GM20431 (cell line): ENCODE measurements at regions not wholly inside any gene's neighbourhood (a gene's known extent, or its start where the extent isn't known, plus 50 kb on each side); places are given as distances from the start of the nearest gene placed in this dataset.

Source experiments
- in situ Hi-C: fragments of 300-500 bp; cut with MseI, MboI; formaldehyde crosslinking; loops from one replicate; pipeline ENCODE4 v1.15.0; 2020; ENCODE audit warnings: low sequenced_read_pairs; ENCODE audit not compliant: unreplicated experiment

DNA sequence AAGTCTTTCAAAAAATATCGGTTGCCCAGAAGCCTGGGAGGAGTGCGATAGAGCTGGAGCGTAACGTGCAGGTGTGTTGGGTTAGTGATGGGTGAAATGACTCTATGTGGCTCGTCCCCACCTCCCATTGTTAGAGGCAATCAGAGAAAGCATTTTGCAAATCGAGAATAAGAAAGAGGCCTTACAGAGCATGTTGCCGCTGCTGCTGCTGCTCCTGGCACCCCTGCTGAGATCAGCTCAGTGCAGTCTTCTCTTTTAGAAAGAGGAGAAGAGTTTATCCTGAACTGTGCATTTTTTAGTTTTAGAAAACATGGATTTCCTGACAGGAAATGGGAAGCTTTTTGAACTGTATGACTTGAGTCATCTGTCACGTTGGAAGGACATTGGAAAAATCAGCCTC, 774.5 kb upstream of the RBFOX1 start:
- in situ Hi-C loops, result no loop called here

DNA sequence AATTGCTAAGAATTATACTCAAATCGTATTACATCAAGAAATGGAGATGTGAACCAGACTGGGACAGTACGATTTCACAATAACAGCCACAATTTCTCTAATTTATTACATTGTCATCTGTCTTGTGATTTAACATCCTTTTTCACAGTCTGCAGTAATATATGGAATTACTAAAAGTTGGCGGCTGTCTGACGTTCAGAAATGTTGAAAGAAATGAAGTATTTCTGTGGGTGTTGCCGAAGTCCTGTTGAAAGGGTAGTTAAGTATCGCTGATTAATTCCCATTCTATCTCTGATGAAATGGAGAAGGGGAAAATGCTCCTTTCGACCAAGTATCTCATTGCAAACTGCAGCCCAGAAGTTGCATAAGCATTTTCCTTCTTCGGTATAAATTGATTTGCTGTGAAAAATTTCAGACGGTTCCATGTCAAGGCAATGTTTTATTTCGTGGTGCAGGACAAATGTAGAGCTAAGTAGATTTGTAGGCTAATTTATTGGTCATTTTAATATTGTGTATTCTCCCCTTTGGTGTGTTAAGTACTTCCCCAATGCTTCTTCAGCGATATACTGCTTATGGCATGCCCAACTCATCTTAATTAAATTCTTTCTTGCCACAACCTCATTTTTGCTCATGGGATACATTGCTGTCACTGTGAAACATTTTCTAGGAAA, 775.2 kb upstream of the RBFOX1 start:
- in situ Hi-C loops, result no loop called here

GRCh38 chr16:6549415-6549814, 783.2 kb upstream of the RBFOX1 start:
- in situ Hi-C loops, result no loop called here

DNA sequence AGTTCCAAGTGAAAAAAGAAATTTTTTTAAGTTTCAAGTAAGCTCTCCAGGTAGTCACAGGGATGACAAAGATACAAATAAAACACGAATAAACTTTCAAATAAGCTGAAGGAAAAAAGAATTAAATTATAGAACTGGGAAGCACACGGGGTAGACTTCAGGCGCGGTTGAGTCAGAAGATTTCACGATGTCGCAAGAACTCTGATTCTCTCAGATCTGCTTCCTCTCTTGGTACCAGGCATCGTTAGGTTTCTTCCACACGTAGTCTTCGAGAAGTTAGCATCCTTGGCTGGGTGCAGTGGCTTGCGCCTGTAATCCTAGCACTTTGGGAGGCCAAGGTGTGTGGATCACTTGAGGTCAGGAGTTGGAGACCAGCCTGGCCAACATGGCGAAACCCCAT, 784.1 kb upstream of the RBFOX1 start:
- in situ Hi-C loops, result no loop called here

GRCh38 chr16:6547131-6547530, 785.5 kb upstream of the RBFOX1 start:
- in situ Hi-C loops, result no loop called here

DNA sequence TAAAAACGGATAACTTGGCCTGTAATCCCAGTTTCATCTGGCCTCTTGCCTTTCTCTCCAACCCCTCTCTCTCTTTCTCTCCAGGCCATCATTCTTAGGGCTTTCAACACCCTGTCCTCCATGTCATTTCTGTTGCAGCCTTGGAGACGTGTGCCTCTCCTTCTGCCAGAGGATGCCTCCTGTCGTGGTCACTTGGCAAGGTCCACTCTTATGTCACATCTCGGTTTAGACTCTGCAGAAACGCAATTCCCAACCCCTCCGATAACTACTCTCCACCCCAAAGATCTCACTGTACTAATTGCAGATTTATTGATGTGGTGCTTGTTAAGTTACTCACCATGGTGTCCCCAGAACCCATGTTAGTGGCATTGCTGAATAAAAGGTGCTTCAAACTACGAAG, 787.3 kb upstream of the RBFOX1 start:
- in situ Hi-C loops, result no loop called here

DNA sequence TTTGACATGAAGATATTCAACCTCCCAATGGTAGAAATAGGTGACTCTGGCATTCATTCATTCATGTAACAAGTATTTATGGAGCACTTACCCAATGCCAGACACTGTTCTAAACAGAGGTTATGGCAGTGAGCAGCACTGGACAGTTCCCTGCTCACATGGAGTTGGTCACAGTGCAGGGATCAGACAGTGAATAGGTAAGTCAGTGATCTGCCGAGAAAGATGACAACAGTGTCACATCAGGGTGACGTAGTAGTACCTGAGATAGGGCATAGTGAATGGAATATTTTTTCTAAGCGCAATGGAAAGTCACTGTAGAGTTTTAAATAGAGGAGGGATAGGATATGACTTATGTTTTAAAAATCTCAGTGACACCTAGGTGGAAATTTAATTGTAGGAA, 791.4 kb upstream of the RBFOX1 start:
- in situ Hi-C loops, result no loop called here

- in situ Hi-C loops, result no loop called here
Observed at GRCh38 chr16:6536411-6536810, 796.2 kb upstream of the RBFOX1 start.

DNA sequence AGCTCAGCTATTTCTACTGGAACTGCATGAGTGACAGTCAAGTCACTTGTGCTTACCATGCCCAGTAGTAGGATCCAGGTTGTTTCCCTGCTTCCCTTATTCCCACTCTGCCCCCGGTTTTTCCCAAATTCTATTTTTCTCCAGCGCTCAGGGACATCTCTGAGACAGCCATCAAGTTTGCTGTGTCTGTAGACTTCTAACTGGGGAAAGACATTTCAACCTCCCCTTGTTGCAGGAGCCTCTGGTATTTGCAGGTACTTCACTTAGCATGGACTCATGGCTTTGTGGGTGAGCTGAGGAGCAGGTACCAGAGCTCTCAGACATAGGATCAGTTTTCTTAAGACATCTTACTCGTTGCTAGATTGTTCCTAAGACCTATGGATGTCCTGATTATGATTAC, 801.6 kb upstream of the RBFOX1 start:
- in situ Hi-C loops, result no loop called here

GRCh38 chr16:6528217-6528616, 804.4 kb upstream of the RBFOX1 start:
- in situ Hi-C loops, result no loop called here

GRCh38 chr16:6527646-6528045, 805.0 kb upstream of the RBFOX1 start:
- in situ Hi-C loops, result no loop called here

GRCh38 chr16:6524501-6524900, 808.1 kb upstream of the RBFOX1 start:
- in situ Hi-C loops, result no loop called here

- in situ Hi-C loops, result no loop called here
Observed at GRCh38 chr16:6517020-6517720, 815.5 kb upstream of the RBFOX1 start.

GRCh38 chr16:6512512-6512911, 820.1 kb upstream of the RBFOX1 start:
- in situ Hi-C loops, result no loop called here

- in situ Hi-C loops, result no loop called here
Observed at GRCh38 chr16:6510261-6510660, 822.4 kb upstream of the RBFOX1 start.

- in situ Hi-C loops, result no loop called here
Observed at GRCh38 chr16:6499413-6499812, 833.2 kb upstream of the RBFOX1 start.

GRCh38 chr16:6498858-6499257, 833.8 kb upstream of the RBFOX1 start:
- in situ Hi-C loops, result no loop called here

GRCh38 chr16:6496996-6497395, 835.6 kb upstream of the RBFOX1 start:
- in situ Hi-C loops, result no loop called here

- in situ Hi-C loops, result no loop called here
Observed at GRCh38 chr16:6495486-6496210, 837.0 kb upstream of the RBFOX1 start.

DNA sequence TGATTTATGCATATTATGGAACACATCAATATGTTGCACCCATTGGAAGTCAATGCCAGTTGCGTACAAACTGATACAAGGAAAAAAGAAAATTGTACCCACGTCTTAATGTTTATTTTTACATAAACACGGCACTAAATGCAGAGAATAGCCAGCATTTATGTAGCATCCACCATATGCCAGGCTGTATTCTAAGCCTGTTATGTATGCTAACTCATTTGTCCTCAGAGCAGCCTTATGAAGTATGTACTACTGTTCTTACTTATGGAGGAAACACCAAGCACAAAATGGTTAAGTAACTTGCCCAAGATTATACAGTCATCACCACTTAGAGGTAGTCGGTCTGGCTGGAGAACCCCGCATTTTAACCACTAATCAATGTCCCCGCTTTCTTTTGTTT, 837.9 kb upstream of the RBFOX1 start:
- in situ Hi-C loops, result no loop called here

- in situ Hi-C loops, result no loop called here
Observed at GRCh38 chr16:6493555-6493954, 839.1 kb upstream of the RBFOX1 start.
